Liver (tissue), 8 donors: ENCODE measurements at regions not wholly inside any gene's neighbourhood (a gene's known extent, or its start where the extent isn't known, plus 50 kb on each side); places are given as distances from the start of the nearest gene placed in this dataset.

Experiments
- DNase-seq: peaks from one replicate; pipeline ENCODE4 v3.0.0-alpha.2; 2017; ENCODE audit warnings: low spot score
- H3K27ac ChIP-seq, 2 donors: one replicate each; pipeline ENCODE4 v1.7.0; 2013; ENCODE audit warnings: inconsistent platforms in 2 of 2, low read length in 2 of 2, control low read depth in 1 of 2, low read depth in 1 of 2, mild to moderate bottlenecking in 1 of 2
- H3K27me3 ChIP-seq, 4 donors: one replicate each; pipeline versions ENCODE4 v1.6.1 to v1.7.0; 2013; ENCODE audit warnings: low read length in 3 of 4, inconsistent platforms in 1 of 4, mild to moderate bottlenecking in 1 of 4, moderate library complexity in 1 of 4; ENCODE audit not compliant: control insufficient read depth in 4 of 4, insufficient read depth in 4 of 4
- H3K36me3 ChIP-seq, 4 donors: one replicate each; pipeline versions ENCODE4 v1.6.1 to v1.7.0; 2013; ENCODE audit warnings: low read length in 3 of 4, mild to moderate bottlenecking in 3 of 4, low read depth in 1 of 4, moderate library complexity in 1 of 4; ENCODE audit not compliant: control insufficient read depth in 4 of 4, insufficient read depth in 3 of 4
- H3K4me1 ChIP-seq, 4 donors: one replicate each; pipeline versions ENCODE4 v1.6.1 to v1.7.0; 2013; ENCODE audit warnings: low read length in 3 of 4, mild to moderate bottlenecking in 3 of 4, moderate library complexity in 1 of 4; ENCODE audit not compliant: control insufficient read depth in 4 of 4, insufficient read depth in 4 of 4
- H3K4me3 ChIP-seq, 3 donors: one replicate each; pipeline versions ENCODE4 v1.6.1 to v1.7.0; 2013; ENCODE audit warnings: low read length in 3 of 3, control low read depth in 1 of 3, low read depth in 1 of 3, mild to moderate bottlenecking in 1 of 3
- H3K9ac ChIP-seq, 2 donors: one replicate each; pipeline ENCODE4 v1.7.0; 2013; ENCODE audit warnings: low read length in 2 of 2, mild to moderate bottlenecking in 2 of 2, moderate library complexity in 2 of 2, control low read depth in 1 of 2, low read depth in 1 of 2
- H3K9me3 ChIP-seq, 4 donors: one replicate each; pipeline versions ENCODE4 v1.6.1 to v1.7.0; 2013; ENCODE audit warnings: low read length in 3 of 4; ENCODE audit not compliant: control insufficient read depth in 4 of 4
- ATF3 ChIP-seq: IDR thresholded peaks from 2 replicates; pipeline ENCODE4 v1.6.1; 2016; ENCODE audit warnings: antibody characterized with exemption
- CTCF ChIP-seq: fragments of 150-350 bp; IDR thresholded peaks from 2 replicates; pipeline ENCODE4 v1.5.1; 2017; ENCODE audit warnings: improper control_type of control experiment, low read depth, low read length; ENCODE audit not compliant: missing input control
- EGR1 ChIP-seq, 2 donors: IDR thresholded peaks; 2 replicates each; pipeline ENCODE4 v1.6.1; 2016 to 2018; ENCODE audit warnings: antibody characterized with exemption in 2 of 2, low read depth in 2 of 2
- FOXA1 ChIP-seq: IDR thresholded peaks from 2 replicates; pipeline ENCODE4 v1.6.1; 2016; ENCODE audit warnings: antibody characterized with exemption
- FOXA2 ChIP-seq: IDR thresholded peaks from 2 replicates; pipeline ENCODE4 v1.6.1; 2016; ENCODE audit warnings: antibody characterized with exemption
- GABPA ChIP-seq, 2 donors: IDR thresholded peaks in 1 of 2; conservative IDR thresholded peaks in 1 of 2; 2 replicates each; pipeline ENCODE4 v1.6.1; 2016; ENCODE audit warnings: antibody characterized with exemption in 2 of 2, mild to moderate bottlenecking in 1 of 2, moderate library complexity in 1 of 2
- HNF4A ChIP-seq, 2 donors: conservative IDR thresholded peaks; 2 replicates each; pipeline ENCODE4 v1.6.1; 2016; ENCODE audit warnings: antibody characterized with exemption in 2 of 2, mild to moderate bottlenecking in 2 of 2
- HNF4G ChIP-seq: IDR thresholded peaks from 2 replicates; pipeline ENCODE4 v1.6.1; 2016; ENCODE audit warnings: antibody characterized with exemption
- JUND ChIP-seq, 2 donors: IDR thresholded peaks; 2 replicates each; pipeline ENCODE4 v1.6.1; 2016; ENCODE audit warnings: antibody characterized with exemption in 2 of 2
- MAX ChIP-seq: IDR thresholded peaks from 2 replicates; pipeline ENCODE4 v1.6.1; 2016; ENCODE audit warnings: antibody characterized with exemption
- NR2F2 ChIP-seq: IDR thresholded peaks from 2 replicates; pipeline ENCODE4 v1.6.1; 2016; ENCODE audit warnings: antibody characterized with exemption
- RAD21 ChIP-seq, 2 donors: IDR thresholded peaks; 2 replicates each; pipeline ENCODE4 v1.6.1; 2016; ENCODE audit warnings: antibody characterized with exemption in 2 of 2, mild to moderate bottlenecking in 2 of 2
- REST ChIP-seq: IDR thresholded peaks from 2 replicates; pipeline ENCODE4 v1.6.1; 2016; ENCODE audit warnings: antibody characterized with exemption, mild to moderate bottlenecking
- RXRA ChIP-seq, 2 donors: IDR thresholded peaks; 2 replicates each; pipeline ENCODE4 v1.6.1; 2017 to 2018; ENCODE audit warnings: antibody characterized with exemption in 2 of 2, mild to moderate bottlenecking in 1 of 2
- SP1 ChIP-seq: IDR thresholded peaks from 2 replicates; pipeline ENCODE4 v1.6.1; 2018; ENCODE audit warnings: antibody characterized with exemption, mild to moderate bottlenecking
- TAF1 ChIP-seq: conservative IDR thresholded peaks from 2 replicates; pipeline ENCODE4 v1.6.1; 2016; ENCODE audit warnings: antibody characterized with exemption, mild to moderate bottlenecking
- YY1 ChIP-seq: IDR thresholded peaks from 2 replicates; pipeline ENCODE4 v1.6.1; 2016; ENCODE audit warnings: antibody characterized with exemption, mild to moderate bottlenecking
- ZBTB33 ChIP-seq: IDR thresholded peaks from 2 replicates; pipeline ENCODE4 v1.6.1; 2016; ENCODE audit warnings: antibody characterized with exemption
- WGBS: extraction: QIAGEN DNeasy Blood & Tissue Kit; methylation state at CpG from one replicate; pipeline ENCODE4 v1.1.7; 2013; 5-methylcytosine and 5-hydroxymethylcytosine counted together
- donor health status: healthy.
- donor health status: healthy.
- donor health status: healthy.
- donor health status: healthy.
- donor health status: healthy.

- DNase-seq = no peak
- H3K36me3 ChIP-seq = no peaks in the 10 kb centered on the region
Measured at GRCh38 chr12:112684742-112685141, 106.8 kb upstream of the RPH3A start.

More at GRCh38 chr12:112684742-112685141, 106.8 kb upstream of the RPH3A start:
- no peak for TF ChIP-seq NR2F2
- TF ChIP-seq YY1 = no peak
- TF ChIP-seq TAF1 = no peak
- TF ChIP-seq SP1 = no peak
- TF ChIP-seq HNF4A (conservative IDR thresholded peaks at IDR 0.05) = no peak
- TF ChIP-seq EGR1 (IDR thresholded peaks at IDR 0.05; ENCODE audit: low read depth in 2 of 2) = no peak
- TF ChIP-seq FOXA2 = no peak
- no peak for TF ChIP-seq ZBTB33
- no peak for TF ChIP-seq HNF4G
- no peak for TF ChIP-seq GABPA (IDR thresholded peaks at IDR 0.05 in 1 of 2, conservative IDR thresholded peaks at IDR 0.05 in 1 of 2)
- no peak for TF ChIP-seq REST
- no peak for TF ChIP-seq JUND (IDR thresholded peaks at IDR 0.05)
- no peak for TF ChIP-seq RXRA (IDR thresholded peaks at IDR 0.05)
- no peak for TF ChIP-seq MAX
- TF ChIP-seq RAD21 (IDR thresholded peaks at IDR 0.05) = no peak
- TF ChIP-seq ATF3 = no peak
- no peak for TF ChIP-seq CTCF
- no peak for TF ChIP-seq FOXA1
- no peak overlapping the region for H3K4me3 ChIP-seq
- no peak overlapping the region for H3K27ac ChIP-seq
- whole genome bisulfite sequencing = 70% methylated on average over 2 of the region's 2 CpGs
- H3K4me1 ChIP-seq = no peaks in the 10 kb centered on the region
- H3K9me3 ChIP-seq = no peaks in the 10 kb centered on the region
- H3K9ac ChIP-seq = no peak overlapping the region
- peaks cover 0 to 7% (median 1%) of the 10 kb centered on the region in 4 donors for H3K27me3 ChIP-seq
